Neural cell (in vitro differentiated cells): ENCODE measurements at regions not wholly inside any gene's neighbourhood (a gene's known extent, or its start where the extent isn't known, plus 50 kb on each side); places are given as distances from the start of the nearest gene placed in this dataset.

Experiments used
- EP300 ChIP-seq: fragments of 450-650 bp; conservative IDR thresholded peaks from 2 replicates; pipeline ENCODE4 v1.6.1; 2014; ENCODE audit warnings: antibody characterized with exemption, mild to moderate bottlenecking, moderate library complexity; ENCODE audit not compliant: poor library complexity, severe bottlenecking
- EZH2 ChIP-seq: fragments of 200-600, 300-800 bp; shearing (Covaris generic), sonication (generic); IDR thresholded peaks from 2 replicates; pipeline ENCODE4 v1.6.1; 2014; ENCODE audit warnings: antibody characterized with exemption, low read length, borderline replicate concordance, mild to moderate bottlenecking; ENCODE audit not compliant: insufficient read depth, poor library complexity, severe bottlenecking
- MXI1 ChIP-seq: fragments of 450-650 bp; conservative IDR thresholded peaks from 2 replicates; pipeline ENCODE4 v1.6.1; 2014; ENCODE audit warnings: antibody characterized with exemption, mild to moderate bottlenecking; ENCODE audit not compliant: poor library complexity, severe bottlenecking
- POLR2AphosphoS5 ChIP-seq: IDR thresholded peaks from 2 replicates; pipeline ENCODE4 v1.6.1; 2012
- RAD21 ChIP-seq: fragments of 450-650 bp; conservative IDR thresholded peaks from 2 replicates; pipeline ENCODE4 v1.6.1; 2014; ENCODE audit warnings: antibody characterized with exemption, mild to moderate bottlenecking, moderate library complexity
- SMC3 ChIP-seq: fragments of 450-650 bp; conservative IDR thresholded peaks from 2 replicates; pipeline ENCODE4 v1.6.1; 2014; ENCODE audit warnings: antibody characterized with exemption, mild to moderate bottlenecking, moderate library complexity; ENCODE audit not compliant: poor library complexity
- TAF1 ChIP-seq: IDR thresholded peaks from 2 replicates; pipeline ENCODE4 v1.6.1; 2012; ENCODE audit warnings: low read depth
- TF ChIP-seq, protein P1 (sequence below): fragments of 450-650 bp; IDR thresholded peaks from 2 replicates; pipeline ENCODE4 v1.5.1; 2014; ENCODE audit warnings: antibody characterized with exemption, mild to moderate bottlenecking, moderate library complexity; ENCODE audit not compliant: poor library complexity, severe bottlenecking
- TF ChIP-seq, protein P2 (sequence below): IDR thresholded peaks from 2 replicates; pipeline ENCODE4 v1.6.1; 2012; ENCODE audit warnings: borderline replicate concordance

DNA sequence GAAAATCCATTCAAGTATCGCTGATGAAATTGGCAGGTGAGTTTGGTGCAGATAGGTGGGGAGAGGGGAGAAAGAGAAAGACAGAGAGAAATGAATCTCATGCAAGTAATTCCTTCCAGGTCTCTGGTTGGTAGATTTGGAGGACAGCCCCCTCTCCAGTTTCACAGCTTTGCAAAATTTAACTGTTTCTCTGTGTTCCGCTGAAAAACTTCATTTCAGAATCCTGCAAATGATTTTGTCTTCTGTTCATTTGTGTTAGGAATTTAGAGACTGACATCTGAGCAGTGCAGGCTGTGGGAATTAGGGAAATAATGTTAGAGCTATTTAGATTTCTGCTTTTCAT is 328.5 kb downstream of the FBXW7 start:
- TF ChIP-seq, protein P1, sequence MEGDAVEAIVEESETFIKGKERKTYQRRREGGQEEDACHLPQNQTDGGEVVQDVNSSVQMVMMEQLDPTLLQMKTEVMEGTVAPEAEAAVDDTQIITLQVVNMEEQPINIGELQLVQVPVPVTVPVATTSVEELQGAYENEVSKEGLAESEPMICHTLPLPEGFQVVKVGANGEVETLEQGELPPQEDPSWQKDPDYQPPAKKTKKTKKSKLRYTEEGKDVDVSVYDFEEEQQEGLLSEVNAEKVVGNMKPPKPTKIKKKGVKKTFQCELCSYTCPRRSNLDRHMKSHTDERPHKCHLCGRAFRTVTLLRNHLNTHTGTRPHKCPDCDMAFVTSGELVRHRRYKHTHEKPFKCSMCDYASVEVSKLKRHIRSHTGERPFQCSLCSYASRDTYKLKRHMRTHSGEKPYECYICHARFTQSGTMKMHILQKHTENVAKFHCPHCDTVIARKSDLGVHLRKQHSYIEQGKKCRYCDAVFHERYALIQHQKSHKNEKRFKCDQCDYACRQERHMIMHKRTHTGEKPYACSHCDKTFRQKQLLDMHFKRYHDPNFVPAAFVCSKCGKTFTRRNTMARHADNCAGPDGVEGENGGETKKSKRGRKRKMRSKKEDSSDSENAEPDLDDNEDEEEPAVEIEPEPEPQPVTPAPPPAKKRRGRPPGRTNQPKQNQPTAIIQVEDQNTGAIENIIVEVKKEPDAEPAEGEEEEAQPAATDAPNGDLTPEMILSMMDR, result no peak
- TF ChIP-seq EZH2 (no peak), EP300 (no peak), RAD21 (no peak), TAF1 (no peak), POLR2AphosphoS5 (no peak), MXI1 (no peak), SMC3 (no peak)
- TF ChIP-seq, protein P2, sequence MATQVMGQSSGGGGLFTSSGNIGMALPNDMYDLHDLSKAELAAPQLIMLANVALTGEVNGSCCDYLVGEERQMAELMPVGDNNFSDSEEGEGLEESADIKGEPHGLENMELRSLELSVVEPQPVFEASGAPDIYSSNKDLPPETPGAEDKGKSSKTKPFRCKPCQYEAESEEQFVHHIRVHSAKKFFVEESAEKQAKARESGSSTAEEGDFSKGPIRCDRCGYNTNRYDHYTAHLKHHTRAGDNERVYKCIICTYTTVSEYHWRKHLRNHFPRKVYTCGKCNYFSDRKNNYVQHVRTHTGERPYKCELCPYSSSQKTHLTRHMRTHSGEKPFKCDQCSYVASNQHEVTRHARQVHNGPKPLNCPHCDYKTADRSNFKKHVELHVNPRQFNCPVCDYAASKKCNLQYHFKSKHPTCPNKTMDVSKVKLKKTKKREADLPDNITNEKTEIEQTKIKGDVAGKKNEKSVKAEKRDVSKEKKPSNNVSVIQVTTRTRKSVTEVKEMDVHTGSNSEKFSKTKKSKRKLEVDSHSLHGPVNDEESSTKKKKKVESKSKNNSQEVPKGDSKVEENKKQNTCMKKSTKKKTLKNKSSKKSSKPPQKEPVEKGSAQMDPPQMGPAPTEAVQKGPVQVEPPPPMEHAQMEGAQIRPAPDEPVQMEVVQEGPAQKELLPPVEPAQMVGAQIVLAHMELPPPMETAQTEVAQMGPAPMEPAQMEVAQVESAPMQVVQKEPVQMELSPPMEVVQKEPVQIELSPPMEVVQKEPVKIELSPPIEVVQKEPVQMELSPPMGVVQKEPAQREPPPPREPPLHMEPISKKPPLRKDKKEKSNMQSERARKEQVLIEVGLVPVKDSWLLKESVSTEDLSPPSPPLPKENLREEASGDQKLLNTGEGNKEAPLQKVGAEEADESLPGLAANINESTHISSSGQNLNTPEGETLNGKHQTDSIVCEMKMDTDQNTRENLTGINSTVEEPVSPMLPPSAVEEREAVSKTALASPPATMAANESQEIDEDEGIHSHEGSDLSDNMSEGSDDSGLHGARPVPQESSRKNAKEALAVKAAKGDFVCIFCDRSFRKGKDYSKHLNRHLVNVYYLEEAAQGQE, result no peak
